HL-60 (cell line): ENCODE measurements at regions not wholly inside any gene's neighbourhood (a gene's known extent, or its start where the extent isn't known, plus 50 kb on each side); places are given as distances from the start of the nearest gene placed in this dataset.

Experiments
- POLR2AphosphoS5 ChIP-seq: IDR thresholded peaks from 2 replicates; pipeline ENCODE4 v1.6.1; 2012; ENCODE audit warnings: low read depth
- REST ChIP-seq: IDR thresholded peaks from 2 replicates; pipeline ENCODE4 v1.6.1; 2012; ENCODE audit warnings: low read depth; ENCODE audit not compliant: insufficient replicate concordance
- SPI1 ChIP-seq: IDR thresholded peaks from 2 replicates; pipeline ENCODE4 v1.6.1; 2012; ENCODE audit warnings: low read depth, mild to moderate bottlenecking, borderline replicate concordance
- TF ChIP-seq, protein P1 (sequence below): IDR thresholded peaks from one replicate; pipeline ENCODE4 v1.5.1; 2011; ENCODE audit warnings: low read length, control low read depth, inconsistent platforms; ENCODE audit not compliant: insufficient read depth

GRCh38 chr3:29079358-29079757 lies 201.5 kb upstream of the RBMS3 start:
- TF ChIP-seq, protein P1, sequence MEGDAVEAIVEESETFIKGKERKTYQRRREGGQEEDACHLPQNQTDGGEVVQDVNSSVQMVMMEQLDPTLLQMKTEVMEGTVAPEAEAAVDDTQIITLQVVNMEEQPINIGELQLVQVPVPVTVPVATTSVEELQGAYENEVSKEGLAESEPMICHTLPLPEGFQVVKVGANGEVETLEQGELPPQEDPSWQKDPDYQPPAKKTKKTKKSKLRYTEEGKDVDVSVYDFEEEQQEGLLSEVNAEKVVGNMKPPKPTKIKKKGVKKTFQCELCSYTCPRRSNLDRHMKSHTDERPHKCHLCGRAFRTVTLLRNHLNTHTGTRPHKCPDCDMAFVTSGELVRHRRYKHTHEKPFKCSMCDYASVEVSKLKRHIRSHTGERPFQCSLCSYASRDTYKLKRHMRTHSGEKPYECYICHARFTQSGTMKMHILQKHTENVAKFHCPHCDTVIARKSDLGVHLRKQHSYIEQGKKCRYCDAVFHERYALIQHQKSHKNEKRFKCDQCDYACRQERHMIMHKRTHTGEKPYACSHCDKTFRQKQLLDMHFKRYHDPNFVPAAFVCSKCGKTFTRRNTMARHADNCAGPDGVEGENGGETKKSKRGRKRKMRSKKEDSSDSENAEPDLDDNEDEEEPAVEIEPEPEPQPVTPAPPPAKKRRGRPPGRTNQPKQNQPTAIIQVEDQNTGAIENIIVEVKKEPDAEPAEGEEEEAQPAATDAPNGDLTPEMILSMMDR, result no peak
- TF ChIP-seq REST (no peak), SPI1 (no peak), POLR2AphosphoS5 (no peak)
